NCI-H1092 treated with DMSO at 0.1 percent for 48 hours (cell line): ENCODE measurements at regions not wholly inside any gene's neighbourhood (a gene's known extent, or its start where the extent isn't known, plus 50 kb on each side); places are given as distances from the start of the nearest gene placed in this dataset.

ENCODE experiments used
- DNase-seq: peaks from one replicate; lab custom pipeline; 2025; lab: John Stamatoyannopoulos, UW

DNA sequence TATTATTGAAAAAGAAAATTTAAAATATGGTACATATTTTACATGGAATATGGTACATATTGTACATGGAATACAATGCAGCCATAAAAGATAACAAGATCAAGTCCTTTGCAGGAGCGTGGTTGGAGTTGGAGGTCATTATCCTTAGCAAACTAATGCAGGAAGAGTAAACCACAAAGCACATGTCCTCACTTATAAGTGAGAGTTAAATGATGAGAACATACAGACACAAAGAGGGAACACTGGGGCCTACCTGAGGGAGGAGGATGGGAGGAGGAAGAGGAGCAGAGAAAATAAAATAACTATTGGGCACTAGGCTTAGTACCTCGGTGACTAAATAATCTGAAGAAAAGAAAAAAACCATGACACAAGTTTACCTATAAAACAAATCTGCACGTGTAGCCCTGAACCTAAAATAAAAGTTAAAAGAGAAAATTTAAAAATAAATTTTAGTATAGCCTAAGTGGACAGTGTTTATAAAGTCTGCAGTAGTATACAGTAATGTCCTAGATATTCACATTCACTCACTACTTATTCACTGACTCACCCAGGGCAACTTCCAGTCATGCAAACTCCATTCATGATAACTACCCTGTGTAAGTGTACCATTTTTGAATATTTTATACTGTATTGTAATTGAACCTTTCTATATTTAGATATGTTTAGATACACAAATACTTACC is 204.4 kb downstream of the FAM76B start:
- DNase-seq, result no peak

DNA sequence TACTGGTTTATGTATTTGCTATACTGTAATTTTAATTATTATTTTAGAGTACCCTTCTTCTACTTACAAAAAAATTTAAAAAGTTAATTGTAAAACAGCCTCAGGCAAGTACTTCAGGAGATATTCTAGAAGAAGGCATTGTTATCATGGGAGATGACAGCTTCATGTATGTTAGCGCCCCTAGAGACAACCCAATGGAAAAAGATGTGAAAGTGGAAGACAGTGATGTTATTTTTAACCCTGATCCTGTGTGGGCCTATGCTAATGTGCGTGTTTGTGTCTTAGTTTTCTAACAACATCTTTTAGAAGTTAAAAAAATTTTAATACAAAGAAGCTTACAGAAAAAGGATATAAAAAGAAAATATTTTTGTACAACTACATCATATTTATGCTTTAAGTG is 205.0 kb downstream of the FAM76B start:
- DNase-seq, result no peak

DNA sequence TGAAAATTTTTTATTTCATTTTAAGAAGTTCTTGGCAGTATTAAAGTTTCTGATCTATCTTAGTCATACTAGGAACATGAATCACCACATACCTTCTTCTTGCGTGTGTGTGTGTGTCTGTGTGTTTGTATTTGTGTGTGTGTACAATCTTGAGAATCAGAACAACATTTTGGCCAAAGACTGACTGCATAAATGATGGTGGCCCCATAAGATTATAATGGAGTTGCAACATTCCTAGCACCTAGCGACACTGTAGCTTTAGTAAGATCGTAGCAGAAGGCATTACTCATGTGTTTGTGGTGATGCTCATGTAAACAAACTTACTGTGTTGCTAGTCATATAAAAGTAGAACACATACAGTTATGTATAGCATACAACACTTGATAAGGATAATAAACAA is 205.4 kb downstream of the FAM76B start:
- no peak for DNase-seq

DNA sequence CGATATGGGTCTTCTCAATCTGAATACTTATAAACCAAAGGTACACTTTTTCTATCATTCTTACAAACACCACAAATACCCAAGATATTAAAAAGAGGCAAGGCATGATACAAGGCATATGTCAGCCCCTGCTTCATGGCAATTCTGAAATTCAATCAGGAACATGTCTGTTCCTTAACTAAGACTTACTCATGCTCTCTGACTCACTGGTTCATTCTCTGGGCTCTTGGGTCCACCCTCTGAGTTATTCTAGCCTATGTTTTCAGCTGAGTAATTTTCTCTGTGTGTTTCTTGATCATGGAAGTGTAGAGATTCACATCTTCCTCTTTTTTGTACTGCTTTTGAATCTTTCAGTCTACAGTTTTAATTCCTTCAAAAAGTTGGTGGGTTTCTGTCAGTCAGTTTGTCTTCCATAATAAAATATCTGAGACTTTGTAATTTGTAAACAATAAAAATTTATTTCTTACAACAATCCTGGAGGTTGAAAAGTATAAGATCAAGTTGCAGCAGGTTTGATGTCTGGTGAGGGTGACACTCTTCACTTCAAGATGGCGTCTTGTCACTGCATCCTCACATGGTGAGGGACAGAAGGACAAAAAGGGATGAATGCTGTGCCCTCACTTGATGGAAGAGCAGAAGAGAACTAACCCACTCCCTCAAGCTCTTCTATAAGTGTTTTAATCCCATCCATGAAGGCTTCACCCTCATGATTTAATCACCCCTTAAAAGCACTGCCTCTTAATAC is 211.7 kb downstream of the FAM76B start:
- no peak for DNase-seq

DNA sequence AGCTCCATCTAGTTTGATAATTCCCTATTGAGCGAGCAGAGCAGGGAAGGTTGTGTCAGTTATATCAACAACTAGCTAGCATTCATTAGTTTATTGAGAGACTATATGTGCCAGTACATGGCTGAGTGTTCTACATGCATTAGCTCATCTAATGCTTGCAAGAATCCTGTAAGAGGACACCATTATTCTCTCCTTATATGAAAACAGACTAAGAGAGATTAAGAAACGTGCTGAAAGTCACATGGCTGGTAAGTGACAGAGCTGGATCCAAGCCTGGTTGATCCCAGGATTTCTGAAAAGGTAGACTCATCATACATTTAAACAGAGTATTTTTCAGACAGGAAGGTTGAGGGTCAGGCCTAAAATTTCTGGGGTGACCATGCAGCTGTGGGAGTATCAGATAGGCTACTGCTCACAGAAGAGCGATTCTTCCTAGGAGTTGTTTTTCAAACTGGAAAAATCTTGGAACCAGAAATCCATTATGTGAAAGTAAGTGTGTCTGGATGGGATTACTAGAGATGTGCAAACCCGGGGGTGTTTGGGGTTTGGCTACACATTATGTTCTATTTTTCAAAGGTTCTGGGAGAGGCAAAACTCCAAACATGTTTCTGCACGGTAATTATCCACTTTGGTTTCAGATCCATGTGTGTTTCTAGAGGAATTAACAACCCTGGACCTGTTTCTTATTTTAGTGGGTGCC is 213.3 kb downstream of the FAM76B start:
- DNase-seq, result no peak

DNA sequence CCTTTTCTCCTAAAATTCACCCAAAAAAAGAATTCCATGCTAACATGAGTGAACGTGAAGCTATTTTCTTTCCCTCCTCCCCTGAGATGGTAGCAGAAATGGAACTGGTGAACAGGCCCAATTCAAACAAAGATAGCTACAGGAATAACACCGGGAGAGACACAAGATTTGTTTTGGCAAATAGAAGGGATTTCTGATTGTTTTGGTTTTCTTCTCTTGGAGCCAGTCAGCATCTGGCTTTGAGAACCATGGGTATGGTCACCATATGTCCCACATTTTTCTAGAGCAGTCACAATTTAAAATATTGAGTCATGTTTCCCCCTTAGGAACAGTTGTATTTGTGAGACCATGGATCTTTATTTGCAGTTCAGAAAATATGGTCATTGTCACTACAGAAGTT is 214.1 kb downstream of the FAM76B start:
- no peak for DNase-seq

DNA sequence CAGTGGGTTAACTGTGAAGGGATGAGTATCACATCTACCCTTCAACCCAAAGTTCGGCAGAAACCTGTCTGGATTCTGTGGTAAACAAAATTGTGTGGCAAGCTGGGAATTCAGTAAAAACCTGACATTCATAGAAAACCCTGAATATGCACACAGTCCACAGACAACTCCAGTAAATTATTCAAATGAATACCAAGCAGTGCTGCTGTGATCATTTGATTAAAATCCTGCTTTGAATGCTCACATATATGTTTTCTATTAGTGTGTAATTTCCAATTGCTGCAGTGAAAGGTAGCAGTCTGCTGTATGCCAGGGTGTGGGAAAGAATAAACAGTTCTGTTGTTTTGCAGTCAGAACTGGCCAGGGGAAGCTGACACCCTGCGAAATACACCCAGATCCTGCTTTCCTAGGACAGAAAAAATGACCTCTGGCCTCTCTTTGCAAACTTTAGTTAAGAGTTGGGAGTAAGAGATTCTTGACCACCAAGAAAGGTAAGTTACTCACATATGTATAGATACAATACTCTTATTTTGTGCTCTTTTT is 217.8 kb downstream of the FAM76B start:
- no peak for DNase-seq

DNA sequence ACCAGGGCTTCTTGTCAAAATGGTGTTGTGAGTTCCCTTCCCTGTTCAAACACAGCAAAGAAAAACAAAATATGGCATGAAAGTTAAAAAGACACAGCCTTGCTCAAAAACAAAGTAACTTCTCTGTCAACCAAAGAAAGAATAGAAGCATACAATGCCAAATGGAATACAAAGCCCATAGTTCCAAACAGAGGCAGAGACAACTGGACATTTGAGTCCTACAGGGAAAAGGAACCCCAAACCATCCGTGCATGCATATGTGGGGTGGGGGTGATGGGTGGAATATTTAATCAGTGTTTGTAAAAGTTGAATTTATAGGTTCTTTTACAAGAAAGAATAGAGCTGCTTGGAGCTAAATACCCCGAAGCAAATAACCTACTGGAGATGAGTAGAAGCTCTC is 218.7 kb downstream of the FAM76B start:
- no peak for DNase-seq

DNA sequence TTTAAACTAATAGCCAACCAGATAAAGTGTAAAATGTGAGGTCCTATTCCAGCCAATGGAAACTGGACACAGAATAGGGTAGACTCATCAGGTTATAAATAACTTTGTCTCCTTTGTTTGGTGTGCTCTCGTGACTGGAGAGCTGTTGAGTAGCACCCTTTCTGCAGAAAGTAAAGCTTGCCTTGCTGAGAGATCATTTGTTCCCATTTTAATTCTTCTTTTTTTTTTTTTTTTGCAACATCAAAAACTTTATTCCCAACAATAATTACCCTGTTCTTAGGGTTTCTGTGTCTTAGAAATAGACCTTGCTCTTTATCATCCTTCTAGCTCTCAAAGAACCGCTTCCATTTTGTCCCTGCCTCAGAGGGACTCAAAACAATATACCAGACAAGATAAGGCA is 220.4 kb downstream of the FAM76B start:
- DNase-seq, result no peak

DNA sequence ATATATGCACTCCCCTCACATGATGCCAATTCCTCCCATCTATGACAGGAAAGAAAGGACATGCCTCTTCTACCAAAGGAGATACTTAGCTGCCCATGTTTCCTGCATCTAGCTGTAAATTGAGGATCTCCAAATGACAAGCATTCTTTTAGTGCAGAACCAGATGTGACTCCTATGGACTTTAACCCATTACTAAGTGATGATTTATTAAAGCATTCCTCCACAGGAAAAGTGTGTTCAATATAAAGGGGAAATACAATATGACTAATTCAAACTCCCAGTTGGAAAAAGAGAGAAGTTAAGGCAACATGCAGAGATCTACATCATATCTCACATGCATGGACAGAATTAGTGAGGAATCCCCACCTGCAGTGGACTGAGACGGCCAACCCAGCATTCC is 221.3 kb downstream of the FAM76B start:
- no peak for DNase-seq

DNA sequence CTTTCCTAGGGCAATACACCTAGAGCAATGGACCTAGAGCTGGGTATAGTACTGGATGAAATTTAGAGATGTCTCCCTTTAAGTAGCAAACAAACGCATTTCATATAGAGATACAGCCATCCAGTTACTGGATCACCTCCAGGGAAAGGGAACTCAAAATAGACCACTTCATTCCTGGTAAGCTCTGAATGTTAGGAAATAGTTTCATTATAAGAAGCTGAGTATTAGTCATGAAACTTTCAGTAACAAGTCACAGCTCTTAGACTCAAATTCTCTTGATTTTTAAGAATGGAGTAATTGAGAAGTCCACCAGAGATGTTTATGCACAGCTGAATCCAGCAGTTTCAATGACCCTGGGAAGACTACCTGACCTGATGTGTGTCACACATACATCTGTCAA is 221.9 kb downstream of the FAM76B start:
- DNase-seq, result no peak

DNA sequence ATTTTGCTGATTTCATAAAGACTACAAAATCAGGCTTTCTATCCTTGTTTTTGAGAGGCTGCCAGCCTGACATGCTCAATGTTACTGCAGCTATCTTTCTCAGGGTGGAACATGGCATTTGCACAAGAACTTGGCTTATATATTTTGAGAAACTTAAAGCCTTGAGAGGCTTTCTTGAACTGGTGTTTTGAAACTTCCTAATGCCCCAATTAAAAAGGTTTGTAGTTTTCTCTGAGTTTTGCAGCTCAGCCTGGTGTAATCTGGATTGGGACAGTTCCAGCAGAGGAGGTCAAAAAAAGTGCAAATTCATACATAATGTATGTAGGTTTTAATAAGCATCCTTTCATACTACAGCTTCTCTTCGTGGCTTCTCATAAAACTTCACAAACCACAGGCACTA is 223.4 kb downstream of the FAM76B start:
- DNase-seq, result no peak

DNA sequence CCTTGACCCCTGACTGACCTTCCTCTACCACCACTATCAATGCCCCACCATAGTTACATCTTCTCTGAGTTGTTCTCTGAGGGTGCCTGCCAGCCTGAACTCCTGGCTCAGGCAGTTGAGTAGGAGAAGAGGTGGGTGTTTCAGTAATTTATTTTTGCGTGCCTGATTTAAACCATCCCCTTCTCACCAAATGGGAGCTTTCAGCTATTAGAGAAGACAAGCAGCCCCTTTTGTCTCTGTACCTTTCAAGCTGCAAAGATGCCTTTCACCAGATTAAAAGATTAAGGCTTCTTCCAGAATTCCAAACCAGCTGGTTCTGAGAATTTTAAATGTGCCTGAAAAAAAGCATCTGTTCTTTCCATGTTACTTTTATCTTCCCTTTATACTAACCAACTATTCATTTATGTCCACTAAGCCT is 223.8 kb downstream of the FAM76B start:
- DNase-seq, result no peak

DNA sequence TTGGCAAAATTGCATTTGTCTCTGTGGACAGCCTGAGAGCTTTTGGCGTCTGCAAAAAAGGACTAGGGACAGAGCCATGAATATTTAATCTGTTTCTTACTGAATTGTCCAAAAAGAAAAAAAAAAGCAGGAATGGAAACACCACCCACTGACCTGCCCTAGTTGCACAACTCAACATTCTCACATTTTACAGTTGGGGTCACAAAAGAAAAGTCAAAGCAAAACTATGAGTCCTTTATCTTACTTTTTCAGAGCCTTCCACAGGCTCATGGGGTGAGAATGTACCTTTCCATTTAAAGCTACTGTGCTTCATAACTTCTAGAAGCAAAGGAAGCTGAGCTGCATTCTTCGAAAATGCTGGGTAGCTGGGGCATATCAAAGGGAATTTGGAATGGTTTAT is 225.7 kb downstream of the FAM76B start:
- DNase-seq, result no peak

DNA sequence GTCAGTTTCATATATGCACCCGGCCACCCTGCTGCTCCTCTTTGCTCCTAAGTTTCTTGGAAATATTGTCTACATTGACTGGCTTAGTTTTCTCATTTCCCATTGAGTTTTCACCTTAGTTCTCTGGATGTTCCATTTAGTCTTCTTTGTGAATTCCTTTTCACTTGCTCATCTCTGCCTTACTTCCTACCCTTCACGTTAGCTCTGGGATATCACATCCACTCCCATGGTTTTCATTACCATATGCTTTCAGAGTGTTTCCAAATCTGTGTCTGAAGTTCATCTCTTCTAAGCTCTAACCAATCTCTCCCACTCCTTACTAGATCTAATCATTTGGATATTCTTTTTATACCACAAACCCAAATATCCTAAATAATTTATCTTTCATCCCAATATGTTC is 226.4 kb downstream of the FAM76B start:
- no peak for DNase-seq

DNA sequence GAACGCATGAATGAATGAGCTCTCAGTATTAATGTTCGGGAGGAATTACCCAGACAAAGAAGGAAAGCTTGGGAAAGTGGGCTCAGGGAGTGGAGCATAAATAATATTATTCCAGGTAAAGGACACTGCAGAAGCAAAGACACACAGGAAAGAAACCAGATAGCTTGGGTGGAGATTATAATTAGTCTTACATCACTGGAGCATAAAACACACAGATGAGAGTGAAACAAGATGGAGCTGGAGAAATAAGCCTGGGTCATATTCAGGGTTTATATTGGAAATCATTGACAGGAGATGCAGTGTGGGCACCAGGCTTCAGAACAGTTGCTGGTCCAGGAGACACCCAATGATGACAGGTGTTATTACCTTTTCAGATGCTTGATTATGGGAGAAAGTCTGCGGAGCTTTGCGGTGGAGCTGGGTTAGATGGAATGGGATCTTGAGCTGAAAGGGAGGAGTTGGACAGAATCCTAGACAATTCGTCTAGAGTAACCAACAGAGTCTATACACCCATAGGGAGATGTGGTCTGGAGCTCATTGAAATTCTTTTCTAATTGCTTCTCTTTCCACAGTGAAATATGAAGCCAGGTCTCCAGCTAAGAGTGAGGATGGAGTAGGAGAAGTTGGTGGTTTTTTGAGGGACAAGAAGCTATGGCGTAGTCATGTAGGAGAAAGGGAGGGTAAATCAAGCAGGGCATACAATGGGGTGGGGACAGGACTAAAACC is 227.2 kb downstream of the FAM76B start:
- DNase-seq, result no peak

DNA sequence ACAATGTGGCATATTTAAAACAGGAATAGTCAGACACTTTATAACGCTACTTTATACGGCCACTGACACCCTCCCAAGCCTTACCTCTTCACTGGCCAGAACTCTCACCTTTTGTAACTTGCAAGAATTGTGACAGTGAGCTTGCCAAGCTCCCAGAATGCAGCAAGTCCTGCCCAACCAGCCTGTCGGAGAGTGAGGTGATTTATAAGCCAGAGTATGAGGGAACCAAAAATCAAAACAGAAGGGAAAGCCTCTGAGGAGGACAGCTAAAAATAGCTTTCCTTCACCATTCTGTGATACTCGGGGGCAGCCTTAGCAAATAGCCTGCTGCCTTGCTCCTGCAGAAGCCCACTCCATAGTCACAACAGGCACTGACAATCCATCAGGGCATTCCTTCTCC is 229.7 kb downstream of the FAM76B start:
- DNase-seq, result no peak

DNA sequence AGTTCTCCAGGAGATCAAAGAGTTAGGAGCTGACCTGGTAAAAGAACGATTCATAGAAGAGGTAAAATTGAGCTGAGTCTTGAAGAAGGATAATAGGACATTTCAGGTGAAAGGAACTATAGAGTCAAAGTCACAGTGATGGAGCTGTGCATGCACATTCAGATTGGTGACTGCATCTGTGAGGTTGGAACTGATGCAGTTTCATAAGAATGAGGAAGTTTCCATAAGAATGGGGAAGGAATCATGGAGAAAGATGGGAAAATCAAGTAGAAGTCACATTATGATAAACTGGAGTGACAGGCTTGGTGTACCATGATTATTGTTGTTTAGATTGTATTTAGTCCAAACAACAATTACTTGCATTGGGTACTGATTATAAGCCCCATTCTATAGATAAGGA is 232.2 kb downstream of the FAM76B start:
- DNase-seq, result no peak

DNA sequence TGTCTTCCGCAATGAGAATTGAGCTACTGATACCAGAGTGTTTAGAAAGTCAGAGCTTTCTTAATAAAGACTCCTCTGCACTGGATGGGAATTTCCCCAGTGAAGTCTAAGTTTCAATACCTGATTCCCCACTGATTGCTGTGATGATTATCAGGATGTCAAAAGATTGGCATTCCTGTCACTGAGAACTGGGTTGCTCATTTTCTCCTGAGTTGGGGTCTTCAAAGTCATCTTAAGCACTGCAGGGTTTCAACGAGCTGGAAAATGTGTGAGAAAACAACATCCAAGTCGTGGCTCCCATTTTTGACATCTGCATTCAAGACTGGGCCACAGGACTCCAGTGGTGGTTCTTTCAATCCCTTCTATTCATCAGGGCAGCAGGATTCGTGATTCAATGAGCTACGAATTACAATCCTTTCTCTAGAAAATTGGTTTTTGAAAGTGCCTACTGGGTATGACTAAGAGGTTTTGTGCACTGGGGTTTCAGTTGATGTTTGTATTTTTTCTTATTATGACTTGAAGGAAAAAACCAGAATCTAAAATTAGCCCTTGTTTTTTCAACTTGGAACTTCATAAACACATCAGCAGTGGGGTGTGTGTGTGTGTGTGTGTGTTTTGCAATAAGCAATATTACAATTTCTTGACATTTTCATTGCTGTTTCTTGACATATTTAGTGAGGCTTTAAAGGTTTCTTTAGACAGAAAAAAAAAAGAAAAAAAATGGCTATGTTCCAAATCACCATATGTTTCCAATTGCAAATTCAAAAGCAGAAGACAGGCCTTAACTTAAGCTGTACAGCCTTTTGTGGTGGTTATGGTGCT is 233.0 kb downstream of the FAM76B start:
- no peak for DNase-seq

DNA sequence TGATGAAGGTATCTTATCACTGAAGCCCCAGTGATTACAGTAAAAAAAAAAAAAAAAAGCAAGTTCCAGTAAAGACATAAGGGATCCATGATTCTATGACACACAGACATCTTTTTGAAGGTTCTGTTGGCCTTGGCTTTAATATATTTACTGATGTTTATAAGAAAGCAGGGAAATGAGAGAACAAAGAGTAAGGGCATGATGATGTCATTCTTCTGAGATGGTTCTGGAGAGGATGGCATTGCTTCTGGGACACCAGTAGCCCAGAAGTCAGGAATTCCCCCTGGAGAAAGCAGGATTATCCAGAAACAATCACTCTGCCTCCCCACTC is 233.6 kb downstream of the FAM76B start:
- DNase-seq, result no peak

DNA sequence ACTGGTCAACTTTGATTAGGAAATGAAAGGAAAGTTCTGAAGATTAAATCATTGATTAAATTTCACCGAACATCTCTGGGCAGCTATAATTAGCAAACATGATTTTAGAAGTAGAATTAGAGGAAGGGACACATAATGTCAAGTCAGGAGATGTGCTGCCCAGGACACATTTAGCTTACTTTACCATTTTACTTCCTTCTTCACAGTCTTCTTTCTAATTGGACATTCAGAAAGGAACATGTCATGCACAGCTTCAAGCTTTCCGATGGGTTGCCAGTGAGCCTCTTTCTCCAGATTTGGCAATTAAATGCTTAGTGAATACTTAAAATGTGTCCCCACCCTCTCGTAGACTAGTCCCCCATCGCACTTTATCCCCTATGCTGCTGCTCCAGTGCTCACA is 234.7 kb downstream of the FAM76B start:
- DNase-seq, result no peak

DNA sequence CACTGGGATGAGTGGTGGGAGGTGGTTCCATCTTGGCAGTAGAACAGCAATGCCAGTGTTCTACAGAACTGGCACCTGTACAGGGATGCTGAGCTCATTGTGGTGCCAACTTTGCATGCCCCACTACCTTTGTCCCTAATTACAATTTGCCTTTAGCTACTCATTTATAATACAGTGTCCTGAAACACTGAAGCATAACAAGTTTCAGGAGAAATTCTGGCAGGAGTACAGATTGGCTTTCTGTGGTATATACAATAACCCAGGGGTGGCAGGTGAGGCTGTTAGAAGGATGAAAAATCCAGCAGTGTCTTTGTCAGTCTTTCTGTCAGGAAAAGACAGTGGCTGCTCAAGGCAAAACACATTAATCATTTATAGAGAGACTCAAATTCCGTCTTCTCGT is 240.3 kb downstream of the FAM76B start:
- no peak for DNase-seq
